SH-SY5Y (cell line): ENCODE measurements at regions not wholly inside any gene's neighbourhood (a gene's known extent, or its start where the extent isn't known, plus 50 kb on each side); places are given as distances from the start of the nearest gene placed in this dataset.

Experiments
- GATA2 ChIP-seq: IDR thresholded peaks from 2 replicates; pipeline ENCODE4 v1.6.1; 2011; ENCODE audit warnings: mild to moderate bottlenecking, low read depth, low read length
- GATA3 ChIP-seq: IDR thresholded peaks from 2 replicates; pipeline ENCODE4 v1.6.1; 2011; ENCODE audit warnings: low read depth, mild to moderate bottlenecking, low read length, moderate library complexity

DNA sequence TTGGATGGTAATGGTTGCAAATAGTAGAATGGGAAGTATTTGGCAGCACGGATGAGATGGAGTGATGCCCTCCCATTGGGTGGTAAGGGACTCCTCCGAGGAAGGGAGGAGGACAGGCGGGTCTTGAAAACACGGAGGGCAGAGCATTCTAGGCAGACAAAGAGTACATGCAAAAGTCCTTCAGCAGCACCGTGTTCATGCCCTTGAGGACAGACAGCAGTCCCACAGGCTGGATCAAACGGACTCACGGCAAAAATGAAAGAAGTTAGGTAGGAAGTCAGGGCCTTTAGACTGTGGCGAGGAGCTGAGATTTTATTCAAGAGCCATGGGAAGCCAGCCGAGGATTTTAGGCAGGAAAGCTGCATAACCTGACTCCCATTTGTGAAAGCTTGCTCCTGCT lies 253.9 kb downstream of the RHOU start:
- TF ChIP-seq GATA2 (no peak), GATA3 (no peak)
